NOMO-1 (cell line): ENCODE measurements at regions not wholly inside any gene's neighbourhood (a gene's known extent, or its start where the extent isn't known, plus 50 kb on each side); places are given as distances from the start of the nearest gene placed in this dataset.
"Not testable (repeated sequence)": the region's sequence is repeated elsewhere in the genome, so short reads cannot be mapped to it uniquely, and the experiment has no call there.

ENCODE experiments used
- DNase-seq, 2 experiments: peaks; one replicate each; lab custom pipeline; 2025; ENCODE audit not compliant: unreplicated experiment in 2 of 2; lab: John Stamatoyannopoulos, UW

- DNase-seq, result peak; percentile 0 to 5
These were observed 201.3 kb downstream of the RBM46 start for GRCh38 chr4:154982187-154983047.

GRCh38 chr4:154983714-154984113 lies 202.6 kb downstream of the RBM46 start:
- DNase-seq, result no peak

GRCh38 chr4:154984148-154984547 lies 203.1 kb downstream of the RBM46 start:
- DNase-seq, result no peak

- DNase-seq, result no peak
These were observed 203.5 kb downstream of the RBM46 start for GRCh38 chr4:154984616-154985015.

- DNase-seq, result no peak
These were observed 204.6 kb downstream of the RBM46 start for GRCh38 chr4:154985673-154986072.

- DNase-seq, result no peak
These were observed 207.4 kb downstream of the RBM46 start for GRCh38 chr4:154988511-154988910.

- no peak for DNase-seq
These were observed 208.4 kb downstream of the RBM46 start for GRCh38 chr4:154989511-154989910.

GRCh38 chr4:154997866-154998265 lies 210.6 kb upstream of the NPY2R start:
- DNase-seq, result not testable (repeated sequence)

- no peak for DNase-seq
These were observed 210.2 kb upstream of the NPY2R start for GRCh38 chr4:154998284-154998683.

GRCh38 chr4:154998773-154999172 lies 209.7 kb upstream of the NPY2R start:
- no peak for DNase-seq

GRCh38 chr4:154999950-155000578 lies 208.4 kb upstream of the NPY2R start:
- DNase-seq, result no peak

- DNase-seq, result no peak
These were observed 207.2 kb upstream of the NPY2R start for GRCh38 chr4:155001251-155001650.

GRCh38 chr4:155005395-155006090 lies 202.9 kb upstream of the NPY2R start:
- DNase-seq, result no peak

- no peak for DNase-seq
These were observed 200.7 kb upstream of the NPY2R start for GRCh38 chr4:155007660-155008176.

GRCh38 chr4:155008389-155008788 lies 200.0 kb upstream of the NPY2R start:
- DNase-seq, result no peak

- DNase-seq, result no peak
These were observed 199.1 kb upstream of the NPY2R start for GRCh38 chr4:155009288-155009687.

- no peak for DNase-seq
These were observed 198.1 kb upstream of the NPY2R start for GRCh38 chr4:155010376-155010775.

GRCh38 chr4:155011163-155011780 lies 197.2 kb upstream of the NPY2R start:
- DNase-seq, result no peak

- DNase-seq, result no peak
These were observed 196.0 kb upstream of the NPY2R start for GRCh38 chr4:155012469-155012868.

- no peak for DNase-seq
These were observed 191.0 kb upstream of the NPY2R start for GRCh38 chr4:155017426-155017825.
